ENCODE measurements at regions not wholly inside any gene's neighbourhood (a gene's known extent, or its start where the extent isn't known, plus 50 kb on each side); places are given as distances from the start of the nearest gene placed in this dataset.
"Not testable (repeated sequence)": the region's sequence is repeated elsewhere in the genome, so short reads cannot be mapped to it uniquely, and the experiment has no call there.

- DNase-seq: no peak
Measured at GRCh38 chr3:65030847-65031463, 343.2 kb upstream of the ADAMTS9 start.

GRCh38 chr3:65030014-65030627 is 342.3 kb upstream of the ADAMTS9 start:
- no peak for DNase-seq

DNA sequence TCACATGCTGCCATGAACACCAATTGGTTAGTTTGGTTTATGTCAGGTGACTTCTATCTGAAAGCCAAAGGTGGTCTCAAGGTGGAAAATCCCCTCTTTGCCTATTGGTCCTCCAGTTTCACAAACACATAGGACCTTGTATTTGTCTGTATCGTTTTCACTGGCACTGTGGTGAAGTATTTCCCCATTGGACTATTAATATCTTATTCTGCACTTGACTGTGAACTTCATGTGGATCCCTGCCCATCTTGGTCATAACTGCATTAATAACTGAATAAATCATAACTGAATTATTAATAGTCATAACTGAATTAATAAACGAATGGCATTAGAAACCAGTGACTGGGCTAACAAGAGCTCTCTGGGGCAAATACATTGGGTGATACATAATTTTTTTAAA is 341.3 kb upstream of the ADAMTS9 start:
- DNase-seq: no peak

- no peak for DNase-seq
Measured at GRCh38 chr3:65028024-65028423, 340.2 kb upstream of the ADAMTS9 start.

GRCh38 chr3:65027335-65027734 is 339.5 kb upstream of the ADAMTS9 start:
- DNase-seq: no peak

DNA sequence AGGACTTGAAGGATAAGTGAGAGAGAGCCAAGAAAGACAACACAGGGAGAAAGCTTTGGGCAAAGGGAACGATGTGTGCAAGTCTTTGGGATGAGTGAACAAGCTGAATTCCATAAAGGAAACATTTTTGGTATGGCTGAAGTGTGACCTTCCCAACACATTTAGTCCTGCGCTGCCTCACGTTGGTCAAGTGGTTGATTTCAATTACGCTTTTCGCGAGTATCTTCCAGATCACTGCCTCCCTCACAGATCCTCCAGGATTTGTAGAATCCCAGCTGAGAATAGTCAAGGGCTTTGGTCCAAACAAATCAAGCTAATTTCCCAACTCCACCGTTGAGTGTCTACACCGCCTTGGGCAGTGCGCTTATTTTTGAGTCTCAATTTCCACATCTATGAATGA is 338.4 kb upstream of the ADAMTS9 start:
- DNase-seq: no peak

GRCh38 chr3:65024148-65024547 is 336.3 kb upstream of the ADAMTS9 start:
- no peak for DNase-seq

- DNase-seq: no peak
Measured at GRCh38 chr3:65020281-65021160, 332.7 kb upstream of the ADAMTS9 start.

DNA sequence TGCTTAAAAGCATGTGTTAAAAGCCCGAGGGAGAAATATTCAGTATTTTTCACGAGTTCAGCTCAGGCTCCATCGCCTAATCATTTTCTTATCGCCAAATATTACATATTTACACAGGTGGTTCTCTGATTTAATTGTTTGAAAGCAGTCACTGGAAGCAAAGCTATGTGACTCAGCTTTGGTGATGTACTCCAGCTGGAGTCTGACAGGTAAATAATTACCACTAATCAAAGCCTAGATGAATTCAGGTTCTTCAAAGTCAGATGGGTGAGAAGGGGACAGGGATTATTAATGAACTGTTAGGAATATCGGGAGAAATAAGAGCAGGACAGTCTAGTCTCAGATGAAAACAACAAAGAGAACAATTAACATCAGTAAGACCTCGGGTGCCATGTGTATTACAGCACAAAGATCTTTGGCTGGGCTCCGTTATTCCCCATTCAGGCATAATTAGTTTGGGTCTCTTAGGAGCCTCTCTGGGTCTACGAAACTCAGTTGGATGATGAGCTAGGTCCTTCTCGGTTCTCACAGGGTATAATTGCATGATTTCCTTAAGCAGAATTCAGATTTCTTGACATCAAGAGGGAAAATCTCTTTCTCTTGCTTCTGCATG is 331.7 kb upstream of the ADAMTS9 start:
- DNase-seq: no peak

DNA sequence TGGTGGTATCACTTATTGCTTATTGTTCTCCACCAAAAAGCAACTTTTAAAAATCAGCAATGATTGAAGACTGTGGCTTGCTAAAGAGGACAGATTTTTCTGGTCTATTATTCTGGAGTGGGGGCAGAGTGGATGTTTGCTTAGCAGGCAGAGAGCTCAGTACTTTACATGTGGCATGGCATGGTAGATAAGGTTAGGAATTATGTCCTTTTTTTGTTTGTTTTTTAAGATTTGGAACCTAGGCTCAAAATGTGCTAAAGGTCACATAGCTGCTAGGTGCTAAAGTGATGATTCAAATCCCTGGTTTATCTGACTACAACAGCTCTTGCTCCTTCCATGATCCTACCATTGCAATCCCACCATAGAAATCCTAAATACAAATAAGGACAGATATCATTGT is 331.0 kb upstream of the ADAMTS9 start:
- no peak for DNase-seq

GRCh38 chr3:65017359-65017758 is 329.6 kb upstream of the ADAMTS9 start:
- DNase-seq: no peak

GRCh38 chr3:65015711-65016110 is 327.9 kb upstream of the ADAMTS9 start:
- no peak for DNase-seq

- no peak for DNase-seq
Measured at GRCh38 chr3:65013053-65013452, 325.3 kb upstream of the ADAMTS9 start.

GRCh38 chr3:65006300-65006739 is 318.5 kb upstream of the ADAMTS9 start:
- DNase-seq: no peak

- no peak for DNase-seq
Measured at GRCh38 chr3:65005486-65005885, 317.7 kb upstream of the ADAMTS9 start.

DNA sequence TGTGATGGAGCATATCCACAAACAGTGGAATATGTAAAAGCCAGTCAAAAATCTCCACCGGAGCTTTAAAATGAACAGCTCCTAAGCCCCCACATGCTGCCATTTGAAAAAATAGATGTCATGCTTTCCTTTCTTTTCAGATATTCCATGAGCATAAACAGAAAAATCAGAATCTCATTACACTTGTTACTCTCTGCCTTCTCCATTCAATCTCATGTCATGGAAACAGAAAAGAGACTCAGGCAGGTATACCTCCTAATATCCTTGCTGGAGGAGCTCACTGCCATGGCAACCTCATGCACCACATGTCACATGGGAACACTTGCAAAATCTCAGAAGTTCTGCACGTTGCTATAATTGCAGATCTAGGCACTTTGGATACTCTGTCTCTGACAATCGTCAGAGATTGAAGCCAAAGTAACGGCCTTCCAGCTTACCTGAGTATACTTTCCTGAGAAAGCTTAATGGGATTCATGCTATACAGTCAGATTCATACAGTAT is 317.0 kb upstream of the ADAMTS9 start:
- DNase-seq: no peak

- DNase-seq: no peak
Measured at GRCh38 chr3:65004306-65004705, 316.5 kb upstream of the ADAMTS9 start.

DNA sequence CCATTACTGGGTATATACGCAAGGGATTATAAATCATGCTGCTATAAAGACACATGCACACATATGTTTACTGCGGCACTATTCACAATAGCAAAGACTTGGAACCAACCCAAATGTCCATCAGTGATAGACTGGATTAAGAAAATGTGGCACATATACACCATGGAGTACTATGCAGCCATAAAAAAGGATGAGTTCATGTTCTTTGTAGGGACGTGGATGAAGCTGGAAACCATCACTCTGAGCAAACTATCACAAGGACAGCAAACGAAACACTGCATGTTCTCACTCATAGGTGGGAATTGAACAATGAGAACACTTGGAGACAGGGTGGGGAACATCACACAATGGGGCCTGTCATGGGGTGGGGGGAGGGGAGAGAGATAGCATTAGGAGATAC is 313.3 kb upstream of the ADAMTS9 start:
- DNase-seq: not testable (repeated sequence)

DNA sequence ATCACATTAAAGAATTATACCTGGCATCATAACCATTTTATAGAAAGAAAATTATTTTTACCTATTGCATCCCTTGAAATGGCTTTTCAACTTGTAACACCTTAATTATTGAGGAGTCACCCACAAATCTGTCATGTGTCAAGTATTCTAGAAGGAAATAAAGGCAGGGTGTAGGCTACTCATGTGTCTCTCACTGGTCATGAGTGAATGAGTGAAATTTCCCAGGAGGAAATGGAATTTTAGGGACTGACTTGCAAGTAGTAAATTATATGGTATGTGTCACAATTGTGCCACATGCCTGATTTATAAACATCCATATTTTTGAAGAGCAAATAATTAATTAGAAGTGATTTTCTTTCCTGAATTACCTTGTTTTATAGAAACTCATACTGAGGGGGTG is 310.5 kb upstream of the ADAMTS9 start:
- no peak for DNase-seq

DNA sequence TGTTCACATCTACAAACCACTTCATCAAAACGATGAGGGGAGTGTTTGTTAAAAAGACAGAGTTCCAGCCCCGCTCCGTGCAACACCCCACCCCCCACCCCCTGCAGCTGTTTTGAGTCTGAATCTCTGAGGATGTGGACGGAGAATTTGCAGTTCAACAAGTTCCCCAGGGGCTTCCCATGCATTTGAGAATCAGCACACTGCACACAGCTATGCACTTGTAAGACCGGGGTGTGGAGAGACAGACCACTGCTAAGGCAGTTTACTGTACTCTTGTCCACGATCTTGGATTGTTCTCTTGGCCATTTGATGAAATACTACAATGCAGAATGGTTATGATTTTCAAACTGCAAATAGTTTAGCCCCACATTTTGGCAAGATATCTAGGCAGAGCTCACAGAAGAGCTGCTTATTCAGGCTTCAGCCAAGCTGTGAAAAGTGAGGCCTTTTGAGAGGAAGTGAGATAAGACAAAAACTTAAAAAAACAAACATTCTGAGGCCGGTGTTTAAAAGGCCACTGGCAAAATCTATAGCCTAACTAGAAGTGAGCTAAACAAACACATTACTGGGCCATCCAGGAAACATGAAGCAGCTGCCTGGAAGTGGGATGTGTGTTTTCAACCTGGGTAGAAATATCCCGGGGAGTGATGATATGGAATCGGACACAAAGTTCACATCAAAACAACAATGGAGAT is 308.2 kb upstream of the ADAMTS9 start:
- DNase-seq: no peak

GRCh38 chr3:64993781-64994180 is 306.0 kb upstream of the ADAMTS9 start:
- no peak for DNase-seq

- DNase-seq: no peak
Measured at GRCh38 chr3:64992530-64993285, 304.9 kb upstream of the ADAMTS9 start.

Data from DMS153 (cell line).